T-helper 1 cell (primary cell): ENCODE measurements at regions not wholly inside any gene's neighbourhood (a gene's known extent, or its start where the extent isn't known, plus 50 kb on each side); places are given as distances from the start of the nearest gene placed in this dataset.

ENCODE experiments used
- DNase-seq, 5 donors: peaks; one replicate each; pipeline ENCODE4 v3.0.0-alpha.2; 2012 to 2020

- DNase-seq, result no peak
These were observed 1045.8 kb downstream of the CNTNAP5 start for GRCh38 chr2:125070726-125071505.

- no peak for DNase-seq
These were observed 1048.4 kb downstream of the CNTNAP5 start for GRCh38 chr2:125073440-125073839.

- DNase-seq, result no peak
These were observed 1060.8 kb downstream of the CNTNAP5 start for GRCh38 chr2:125085904-125086303.

- DNase-seq, result no peak
These were observed 1061.5 kb downstream of the CNTNAP5 start for GRCh38 chr2:125086313-125087184.

- no peak for DNase-seq
These were observed 1067.4 kb downstream of the CNTNAP5 start for GRCh38 chr2:125092276-125093009.

- no peak for DNase-seq
These were observed 1070.7 kb downstream of the CNTNAP5 start for GRCh38 chr2:125095826-125096225.

GRCh38 chr2:125106710-125107109, 1081.6 kb downstream of the CNTNAP5 start:
- DNase-seq, result no peak

- DNase-seq, result no peak
These were observed 1082.4 kb downstream of the CNTNAP5 start for GRCh38 chr2:125107446-125107845.

GRCh38 chr2:125108251-125108650, 1083.2 kb downstream of the CNTNAP5 start:
- no peak for DNase-seq

GRCh38 chr2:125125902-125126301, 1100.8 kb downstream of the CNTNAP5 start:
- DNase-seq, result no peak

- DNase-seq, result no peak
These were observed 1135.9 kb downstream of the CNTNAP5 start for GRCh38 chr2:125160947-125161346.

- DNase-seq, result no peak
These were observed 1142.1 kb downstream of the CNTNAP5 start for GRCh38 chr2:125167152-125167551.

- no peak for DNase-seq
These were observed 1142.7 kb downstream of the CNTNAP5 start for GRCh38 chr2:125167820-125168219.

- no peak for DNase-seq
These were observed 1143.4 kb downstream of the CNTNAP5 start for GRCh38 chr2:125168442-125168841.

- no peak for DNase-seq
These were observed 1144.1 kb downstream of the CNTNAP5 start for GRCh38 chr2:125169022-125169763.

GRCh38 chr2:125169764-125170146, 1144.7 kb downstream of the CNTNAP5 start:
- no peak for DNase-seq

GRCh38 chr2:125172181-125172580, 1147.1 kb downstream of the CNTNAP5 start:
- no peak for DNase-seq

- DNase-seq, result no peak
These were observed 1150.3 kb downstream of the CNTNAP5 start for GRCh38 chr2:125175415-125175814.

GRCh38 chr2:125185691-125186270, 1160.7 kb downstream of the CNTNAP5 start:
- no peak for DNase-seq

GRCh38 chr2:125207431-125207830, 1182.3 kb downstream of the CNTNAP5 start:
- DNase-seq, result no peak

GRCh38 chr2:125216321-125216720, 1191.2 kb downstream of the CNTNAP5 start:
- DNase-seq, result no peak

- no peak for DNase-seq
These were observed 1199.1 kb downstream of the CNTNAP5 start for GRCh38 chr2:125224188-125224587.
